OCI-LY1 (cell line): ENCODE measurements at regions not wholly inside any gene's neighbourhood (a gene's known extent, or its start where the extent isn't known, plus 50 kb on each side); places are given as distances from the start of the nearest gene placed in this dataset.
"Not testable (repeated sequence)": the region's sequence is repeated elsewhere in the genome, so short reads cannot be mapped to it uniquely, and the experiment has no call there.

ENCODE experiments used
- EZH2 ChIP-seq: fragments of 200-600 bp; sonication (generic), shearing (Covaris generic); IDR thresholded peaks from 2 replicates; pipeline ENCODE4 v1.8.0; 2017; ENCODE audit warnings: borderline replicate concordance, mixed run types, mild to moderate bottlenecking, antibody characterized with exemption, low read length, moderate library complexity, mixed read lengths
- TF ChIP-seq, protein P1 (sequence below): fragments of 200-600 bp; sonication (generic), shearing (Covaris generic); IDR thresholded peaks from 2 replicates; pipeline ENCODE4 v1.5.1; 2017; ENCODE audit warnings: mild to moderate bottlenecking, antibody characterized with exemption, low read length, moderate library complexity, mixed read lengths

DNA sequence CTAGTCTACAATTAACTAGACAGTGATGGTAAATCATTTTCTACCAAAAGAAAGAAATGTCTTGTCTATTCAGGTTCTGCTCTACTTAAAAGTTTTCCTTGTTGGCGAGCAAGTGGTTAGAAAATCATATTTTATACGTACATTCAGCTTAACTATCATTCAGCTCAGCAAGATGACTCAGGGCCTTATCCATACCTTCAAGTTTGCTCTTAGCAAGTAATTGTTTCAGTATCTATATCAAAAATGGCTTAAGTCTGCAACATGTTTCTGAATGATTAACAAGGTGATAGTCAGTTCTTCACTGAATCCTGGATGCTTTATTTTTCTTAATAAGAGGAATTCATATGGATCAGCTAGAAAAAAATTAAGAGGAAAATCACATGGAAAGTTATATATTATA, 90.8 kb upstream of the TP53BP2 start:
- TF ChIP-seq, protein P1, sequence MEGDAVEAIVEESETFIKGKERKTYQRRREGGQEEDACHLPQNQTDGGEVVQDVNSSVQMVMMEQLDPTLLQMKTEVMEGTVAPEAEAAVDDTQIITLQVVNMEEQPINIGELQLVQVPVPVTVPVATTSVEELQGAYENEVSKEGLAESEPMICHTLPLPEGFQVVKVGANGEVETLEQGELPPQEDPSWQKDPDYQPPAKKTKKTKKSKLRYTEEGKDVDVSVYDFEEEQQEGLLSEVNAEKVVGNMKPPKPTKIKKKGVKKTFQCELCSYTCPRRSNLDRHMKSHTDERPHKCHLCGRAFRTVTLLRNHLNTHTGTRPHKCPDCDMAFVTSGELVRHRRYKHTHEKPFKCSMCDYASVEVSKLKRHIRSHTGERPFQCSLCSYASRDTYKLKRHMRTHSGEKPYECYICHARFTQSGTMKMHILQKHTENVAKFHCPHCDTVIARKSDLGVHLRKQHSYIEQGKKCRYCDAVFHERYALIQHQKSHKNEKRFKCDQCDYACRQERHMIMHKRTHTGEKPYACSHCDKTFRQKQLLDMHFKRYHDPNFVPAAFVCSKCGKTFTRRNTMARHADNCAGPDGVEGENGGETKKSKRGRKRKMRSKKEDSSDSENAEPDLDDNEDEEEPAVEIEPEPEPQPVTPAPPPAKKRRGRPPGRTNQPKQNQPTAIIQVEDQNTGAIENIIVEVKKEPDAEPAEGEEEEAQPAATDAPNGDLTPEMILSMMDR, result not testable (repeated sequence)
- TF ChIP-seq EZH2, result not testable (repeated sequence)
